ENCODE measurements at regions not wholly inside any gene's neighbourhood (a gene's known extent, or its start where the extent isn't known, plus 50 kb on each side); places are given as distances from the start of the nearest gene placed in this dataset.
"Not testable (repeated sequence)": the region's sequence is repeated elsewhere in the genome, so short reads cannot be mapped to it uniquely, and the experiment has no call there.

- DNase-seq: no peak
Observed at GRCh38 chr3:27629366-27629765, 92.8 kb downstream of the EOMES start.

DNA sequence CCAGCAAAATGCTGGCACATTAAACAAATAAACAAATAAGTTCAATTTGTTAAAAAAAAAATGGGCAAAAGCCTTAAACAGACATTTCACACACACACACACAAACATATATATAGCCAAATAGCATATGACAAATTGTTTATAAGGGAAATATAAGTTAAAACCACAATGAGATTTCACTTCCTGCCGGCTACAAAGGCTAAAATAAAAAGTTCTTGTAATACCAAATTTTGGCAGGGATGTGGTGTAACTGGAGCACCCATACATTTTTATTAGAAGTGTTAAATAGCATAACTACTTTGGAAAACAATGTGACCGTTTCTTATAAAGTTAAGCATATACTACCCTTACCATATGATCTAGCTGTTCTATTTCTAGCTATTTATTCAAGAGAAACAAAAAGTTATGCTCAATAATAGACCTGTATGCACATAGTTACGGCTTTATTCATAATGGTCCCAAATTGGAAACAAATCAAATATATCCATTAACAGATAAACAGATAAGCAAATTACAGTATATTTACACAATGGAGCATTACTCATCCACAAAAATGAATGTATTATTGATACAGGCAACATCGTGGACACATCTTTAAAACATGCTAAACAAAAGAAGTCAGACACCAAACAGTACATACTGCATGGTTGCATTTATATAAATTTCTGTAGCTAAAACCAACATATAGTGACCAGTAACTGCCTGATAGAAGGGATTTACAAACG is 93.9 kb downstream of the EOMES start:
- no peak for DNase-seq

- DNase-seq: no peak
Observed at GRCh38 chr3:27626596-27627118, 95.5 kb downstream of the EOMES start.

DNA sequence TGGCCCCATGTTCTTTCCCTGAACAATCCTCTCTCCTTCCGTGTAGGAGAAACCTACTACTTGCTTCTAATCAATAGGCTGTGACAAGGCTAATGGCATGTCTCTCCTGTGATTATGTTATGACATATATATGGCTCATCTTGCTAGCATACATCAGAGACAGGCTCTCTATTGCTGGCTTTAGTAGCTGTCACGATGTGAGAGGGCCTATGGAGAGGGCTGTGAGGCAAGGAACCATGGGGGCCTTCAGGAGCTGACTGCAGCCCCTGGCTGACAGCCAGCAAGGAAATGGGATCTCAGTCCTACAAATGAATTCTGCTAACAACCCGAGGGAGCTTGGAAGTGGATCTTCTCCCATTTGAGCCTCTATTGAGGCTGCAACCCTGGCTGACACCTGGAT is 96.3 kb downstream of the EOMES start:
- no peak for DNase-seq

- no peak for DNase-seq
Observed at GRCh38 chr3:27623085-27623753, 98.9 kb downstream of the EOMES start.

- no peak for DNase-seq
Observed at GRCh38 chr3:27617552-27617951, 104.6 kb downstream of the EOMES start.

DNA sequence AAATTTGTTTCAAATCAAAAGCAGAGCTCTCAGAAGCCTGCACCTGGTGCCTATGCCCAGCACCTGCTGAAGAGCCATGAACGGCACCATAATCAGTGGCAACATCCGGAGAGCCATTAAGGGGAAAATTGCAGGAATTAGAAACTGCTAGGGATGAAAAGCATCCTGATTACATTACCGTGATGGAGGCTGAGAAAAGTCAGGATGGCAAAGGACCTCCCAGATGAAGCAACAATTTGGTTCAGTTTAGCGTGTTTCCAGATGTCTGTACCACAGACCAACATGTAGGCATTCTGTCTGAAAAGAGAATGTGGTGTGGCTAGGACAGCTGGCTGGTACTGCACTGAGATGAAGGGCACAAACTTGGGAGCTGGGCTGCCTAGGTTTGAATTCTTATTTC is 106.1 kb downstream of the EOMES start:
- no peak for DNase-seq

DNA sequence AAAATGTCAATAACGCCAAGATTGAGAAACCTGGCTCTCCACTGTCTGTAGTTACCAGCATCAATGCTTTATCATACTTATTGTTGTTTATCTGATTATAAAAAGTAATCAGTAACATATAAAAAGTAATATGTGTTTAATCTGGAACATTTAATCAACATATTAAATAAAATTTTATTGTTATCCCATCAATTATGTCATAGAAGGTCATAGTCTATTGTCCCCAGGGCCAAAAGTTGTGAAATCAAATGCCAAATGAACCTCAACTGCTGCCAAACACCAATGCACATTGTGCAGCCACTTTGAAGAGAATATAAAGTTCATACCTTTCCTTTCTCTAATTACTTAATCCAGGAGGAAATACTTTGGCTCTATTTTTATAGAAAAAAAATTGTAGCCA is 106.6 kb downstream of the EOMES start:
- DNase-seq: no peak

- DNase-seq: no peak
Observed at GRCh38 chr3:27614592-27614991, 107.5 kb downstream of the EOMES start.

- no peak for DNase-seq
Observed at GRCh38 chr3:27613846-27614500, 108.2 kb downstream of the EOMES start.

- DNase-seq: peak; percentile 35
Observed at GRCh38 chr3:27610800-27611525, 111.2 kb downstream of the EOMES start.

DNA sequence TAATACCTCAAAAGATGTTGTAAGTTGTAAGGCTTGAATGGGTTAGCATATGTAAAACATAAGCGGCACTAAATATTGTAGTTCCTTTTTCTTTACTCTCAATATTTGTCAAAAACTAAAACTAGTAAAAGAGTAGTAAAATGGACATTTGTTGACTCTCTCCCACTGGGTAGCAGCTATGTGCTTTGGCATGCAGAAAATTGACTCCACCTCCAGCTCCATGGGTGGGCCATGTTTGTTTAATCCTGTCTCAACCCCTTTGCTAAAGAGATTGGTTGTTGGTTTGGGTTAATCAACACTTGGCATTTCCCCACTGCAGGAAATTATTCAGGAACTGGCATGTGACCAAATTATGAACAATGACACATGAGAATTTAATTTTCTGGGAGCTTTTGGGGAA is 114.8 kb downstream of the EOMES start:
- no peak for DNase-seq

DNA sequence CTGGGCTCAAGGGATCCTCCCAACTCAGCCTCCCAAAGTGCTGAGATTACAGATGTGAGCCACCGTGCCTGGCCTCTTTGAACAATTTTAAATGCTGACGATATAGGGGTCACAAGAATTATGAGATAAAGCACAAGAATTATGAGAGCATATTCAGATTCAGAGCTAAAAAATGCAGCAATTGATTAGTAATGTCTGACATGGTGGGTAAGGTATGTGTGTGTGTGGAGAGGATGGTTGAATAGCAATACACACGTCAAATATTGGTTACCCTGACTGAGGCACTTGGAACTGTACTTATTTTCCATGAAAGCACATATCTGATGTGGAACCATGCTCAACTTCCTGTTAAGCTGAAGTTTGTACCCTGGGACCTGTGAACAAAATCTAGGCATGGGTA is 115.6 kb downstream of the EOMES start:
- DNase-seq: no peak

DNA sequence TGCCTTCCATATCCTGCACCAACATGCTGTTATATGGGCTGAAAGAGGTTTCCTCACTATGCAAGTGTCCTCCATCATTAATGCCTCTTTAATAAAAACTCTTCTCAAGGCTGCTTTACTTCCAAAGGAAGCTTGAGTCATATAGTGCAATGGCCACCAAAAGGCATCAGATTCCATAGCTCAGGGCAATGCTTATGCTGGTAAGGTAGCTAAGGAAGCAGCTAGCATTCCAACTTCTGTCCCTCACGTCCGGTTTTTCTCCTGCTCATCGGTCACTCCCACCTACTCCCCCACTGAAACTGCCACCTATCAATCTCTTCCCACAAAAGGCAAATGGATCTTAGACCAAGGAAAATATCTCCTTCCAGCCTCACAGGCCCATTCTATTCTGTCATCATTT is 117.1 kb upstream of the SLC4A7 start:
- DNase-seq: not testable (repeated sequence)

DNA sequence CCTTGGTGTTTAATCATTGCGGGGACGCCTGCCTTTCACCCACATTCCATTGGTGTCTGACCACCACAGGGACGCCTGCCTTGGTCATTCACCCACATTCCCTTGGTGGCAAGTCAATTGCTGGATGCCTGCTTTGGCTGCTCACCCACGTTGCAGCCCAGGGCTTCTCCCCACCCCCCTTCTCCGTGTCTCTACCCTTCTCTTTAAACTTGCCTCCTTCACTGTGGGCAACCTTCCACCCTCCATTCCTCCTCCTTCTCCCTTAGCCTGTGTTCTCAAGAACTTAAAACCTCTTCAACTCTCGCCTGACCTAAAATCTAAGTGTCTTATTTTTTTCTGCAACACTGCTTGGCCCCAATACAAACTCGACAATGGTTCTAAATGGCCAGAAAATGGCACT is 115.6 kb upstream of the SLC4A7 start:
- not testable (repeated sequence) for DNase-seq

DNA sequence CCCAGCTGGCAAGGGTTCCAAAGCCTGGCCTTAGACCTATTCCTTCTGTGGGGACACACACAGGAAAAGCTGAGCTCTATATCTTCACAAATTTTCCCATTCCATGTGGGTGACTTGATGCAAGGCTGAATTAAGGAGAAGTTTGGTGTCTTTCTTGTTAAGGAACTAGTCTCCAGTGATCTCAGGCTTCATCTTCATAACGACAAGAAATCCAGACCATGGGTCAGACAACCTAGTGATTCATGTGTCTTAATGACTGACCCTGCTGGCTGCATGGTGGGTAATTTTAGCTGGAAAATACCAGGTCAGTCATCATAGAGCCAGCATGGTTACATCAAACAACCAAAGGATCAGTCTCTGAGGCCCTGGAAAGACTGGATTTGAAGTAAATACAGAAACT is 112.7 kb upstream of the SLC4A7 start:
- no peak for DNase-seq

DNA sequence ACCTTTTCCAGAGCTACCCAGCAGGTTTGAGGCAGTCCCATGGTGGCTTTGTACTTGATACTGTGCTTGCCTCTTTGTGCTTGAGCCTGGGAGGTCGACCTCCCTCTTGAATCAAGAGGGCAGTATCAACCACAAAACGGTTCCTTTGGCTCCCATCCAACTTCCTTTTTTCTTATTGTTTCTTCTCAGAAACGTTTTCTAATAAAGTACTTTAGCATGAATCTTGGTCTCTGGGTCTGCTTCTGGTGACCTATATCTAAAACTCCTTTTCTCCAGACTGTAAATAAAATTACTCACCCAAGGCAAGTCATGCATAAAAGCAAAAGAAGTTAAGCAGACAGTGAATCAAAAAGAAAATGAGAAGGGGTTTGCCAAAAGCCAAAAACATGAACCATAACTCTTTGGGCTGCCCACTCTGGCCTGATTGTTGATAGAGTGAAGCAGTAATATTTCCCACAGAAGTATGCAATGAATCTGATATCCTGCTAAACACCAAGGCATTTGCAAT is 112.2 kb upstream of the SLC4A7 start:
- no peak for DNase-seq

DNA sequence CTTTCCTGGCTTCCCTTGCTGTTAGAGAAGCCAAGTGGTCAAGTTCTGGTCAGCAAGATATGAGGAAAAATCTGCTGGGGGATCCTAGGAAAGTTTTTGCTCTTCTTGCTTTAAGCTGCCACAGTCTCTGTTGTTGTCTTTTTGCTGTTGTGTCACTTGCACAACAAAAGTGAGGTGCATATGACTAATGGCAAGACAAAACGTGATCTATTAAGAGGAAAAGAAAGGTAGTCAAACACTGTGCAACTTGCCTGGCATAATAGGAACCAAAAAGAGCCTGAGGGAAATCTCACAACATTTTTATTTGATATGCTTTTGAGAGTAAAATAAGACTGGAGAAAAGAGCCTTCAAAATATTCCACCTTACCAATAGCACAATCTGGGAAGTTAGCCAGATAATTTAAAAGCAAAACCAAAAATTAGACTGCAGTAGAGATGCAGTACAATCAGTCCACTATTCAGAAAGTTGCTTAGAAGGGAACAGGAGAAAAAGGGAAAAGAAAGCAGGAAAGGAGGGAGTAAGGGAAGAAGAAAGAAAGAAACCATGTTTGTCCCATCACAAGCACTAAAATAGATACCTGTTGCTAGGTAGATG is 110.0 kb upstream of the SLC4A7 start:
- peak; percentile 37 for DNase-seq

DNA sequence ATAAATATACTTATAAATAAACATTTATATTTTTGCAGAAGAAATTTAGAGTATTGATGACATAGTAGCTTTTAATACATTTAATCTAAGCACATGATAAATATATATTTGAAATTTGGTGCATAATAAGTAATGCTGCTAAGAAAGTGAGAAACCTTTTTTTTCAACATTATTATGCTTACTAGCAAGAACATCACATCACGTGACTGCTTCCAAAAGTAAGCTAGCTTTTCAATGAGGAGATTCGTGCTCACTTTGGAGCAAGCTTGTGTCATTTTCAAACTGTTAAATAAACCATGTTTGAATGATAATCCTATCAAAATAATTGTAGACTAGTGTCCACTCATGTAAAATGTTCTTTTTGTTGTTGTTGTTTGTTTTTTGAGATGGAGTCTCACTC is 109.0 kb upstream of the SLC4A7 start:
- DNase-seq: no peak

GRCh38 chr3:27591312-27592210 is 107.4 kb upstream of the SLC4A7 start:
- no peak for DNase-seq

All from tongue (tissue), 1 donor.